Muscle of back (tissue), 3 donors: ENCODE measurements at regions not wholly inside any gene's neighbourhood (a gene's known extent, or its start where the extent isn't known, plus 50 kb on each side); places are given as distances from the start of the nearest gene placed in this dataset.
A peak's percentile ranks its signal among the peaks of the same experiment; 100 is the strongest.

Experiments
- DNase-seq, 3 donors: peaks; one replicate each; pipeline versions ENCODE4 v3.0.0 to v3.0.0-alpha.2; 2013

GRCh38 chr12:18970603-18971002, 158.9 kb upstream of the PLEKHA5 start:
- no peak for DNase-seq

GRCh38 chr12:18971932-18972331, 157.6 kb upstream of the PLEKHA5 start:
- no peak for DNase-seq

- DNase-seq: no peak
Measured at GRCh38 chr12:18975933-18976332, 153.6 kb upstream of the PLEKHA5 start.

GRCh38 chr12:18979401-18980126, 150.0 kb upstream of the PLEKHA5 start:
- DNase-seq: peak in 2 of 3 donors; percentile 31 to 53

- no peak for DNase-seq
Measured at GRCh38 chr12:18981732-18982131, 147.8 kb upstream of the PLEKHA5 start.

- DNase-seq: no peak
Measured at GRCh38 chr12:18982226-18982949, 147.1 kb upstream of the PLEKHA5 start.

- no peak for DNase-seq
Measured at GRCh38 chr12:18983854-18984253, 145.7 kb upstream of the PLEKHA5 start.

GRCh38 chr12:18990856-18991255, 138.7 kb upstream of the PLEKHA5 start:
- DNase-seq: no peak

GRCh38 chr12:18992336-18992735, 137.2 kb upstream of the PLEKHA5 start:
- no peak for DNase-seq

GRCh38 chr12:18998343-18999261, 130.9 kb upstream of the PLEKHA5 start:
- peak in 1 of 3 donors; percentile 59 for DNase-seq

GRCh38 chr12:19000836-19001235, 128.7 kb upstream of the PLEKHA5 start:
- no peak for DNase-seq

GRCh38 chr12:19002216-19002615, 127.3 kb upstream of the PLEKHA5 start:
- no peak for DNase-seq

- no peak for DNase-seq
Measured at GRCh38 chr12:19003141-19003540, 126.4 kb upstream of the PLEKHA5 start.

- no peak for DNase-seq
Measured at GRCh38 chr12:19003987-19004619, 125.4 kb upstream of the PLEKHA5 start.

- no peak for DNase-seq
Measured at GRCh38 chr12:19005257-19005801, 124.2 kb upstream of the PLEKHA5 start.

GRCh38 chr12:19006626-19007137, 122.9 kb upstream of the PLEKHA5 start:
- DNase-seq: no peak

GRCh38 chr12:19008102-19008501, 121.4 kb upstream of the PLEKHA5 start:
- no peak for DNase-seq

- DNase-seq: no peak
Measured at GRCh38 chr12:19010087-19010486, 119.4 kb upstream of the PLEKHA5 start.

GRCh38 chr12:19010726-19011125, 118.8 kb upstream of the PLEKHA5 start:
- no peak for DNase-seq

GRCh38 chr12:19012965-19013364, 116.6 kb upstream of the PLEKHA5 start:
- no peak for DNase-seq

- DNase-seq: peak in 1 of 3 donors; percentile 59
Measured at GRCh38 chr12:19014240-19014639, 115.3 kb upstream of the PLEKHA5 start.
